IPS-20b (cell line): ENCODE measurements at regions not wholly inside any gene's neighbourhood (a gene's known extent, or its start where the extent isn't known, plus 50 kb on each side); places are given as distances from the start of the nearest gene placed in this dataset.

Experiments used
- H3K27ac ChIP-seq: one replicate; pipeline ENCODE4 v1.5.1; 2013; ENCODE audit warnings: low read length
- H3K27me3 ChIP-seq: 2 replicates; pipeline ENCODE4 v1.6.1; 2013; ENCODE audit warnings: mild to moderate bottlenecking, low read length, inconsistent platforms; ENCODE audit not compliant: insufficient read depth
- H3K36me3 ChIP-seq: 2 replicates; pipeline ENCODE4 v1.6.1; 2013; ENCODE audit warnings: low read depth, mild to moderate bottlenecking, inconsistent platforms, low read length, moderate library complexity; ENCODE audit not compliant: insufficient read depth
- H3K4me1 ChIP-seq: 2 replicates; pipeline ENCODE4 v1.6.1; 2013; ENCODE audit warnings: mild to moderate bottlenecking, control low read depth, inconsistent platforms, low read length, moderate library complexity; ENCODE audit not compliant: insufficient read depth
- H3K4me3 ChIP-seq: 2 replicates; pipeline ENCODE4 v1.5.1; 2013; ENCODE audit warnings: mild to moderate bottlenecking, low read length, inconsistent platforms
- H3K9ac ChIP-seq: 2 replicates; pipeline ENCODE4 v1.6.1; 2013; ENCODE audit warnings: low read depth, mild to moderate bottlenecking, inconsistent platforms, low read length, moderate library complexity
- H3K9me3 ChIP-seq: 2 replicates; pipeline ENCODE4 v1.6.1; 2013; ENCODE audit warnings: mild to moderate bottlenecking, low read depth, low read length, inconsistent platforms; ENCODE audit not compliant: insufficient read depth

GRCh38 chrY:15456491-15456890 lies 932.2 kb downstream of the NLGN4Y start:
- Histone ChIP-seq H3K27me3 (no peaks in the 10 kb centered on the region), H3K4me3 (no peak overlapping the region), H3K9ac (no peak overlapping the region), H3K36me3 (no peaks in the 10 kb centered on the region), H3K9me3 (no peaks in the 10 kb centered on the region), H3K4me1 (no peaks in the 10 kb centered on the region), H3K27ac (no peak overlapping the region)

- Histone ChIP-seq H3K27ac (no peak overlapping the region), H3K9me3 (no peaks in the 10 kb centered on the region), H3K27me3 (no peaks in the 10 kb centered on the region), H3K4me3 (no peak overlapping the region), H3K36me3 (no peaks in the 10 kb centered on the region), H3K9ac (no peak overlapping the region), H3K4me1 (peaks cover 2% of the 10 kb centered on the region; the same call in 1 of the 2 replicates)
Observed at GRCh38 chrY:15457682-15458081, 933.4 kb downstream of the NLGN4Y start.

DNA sequence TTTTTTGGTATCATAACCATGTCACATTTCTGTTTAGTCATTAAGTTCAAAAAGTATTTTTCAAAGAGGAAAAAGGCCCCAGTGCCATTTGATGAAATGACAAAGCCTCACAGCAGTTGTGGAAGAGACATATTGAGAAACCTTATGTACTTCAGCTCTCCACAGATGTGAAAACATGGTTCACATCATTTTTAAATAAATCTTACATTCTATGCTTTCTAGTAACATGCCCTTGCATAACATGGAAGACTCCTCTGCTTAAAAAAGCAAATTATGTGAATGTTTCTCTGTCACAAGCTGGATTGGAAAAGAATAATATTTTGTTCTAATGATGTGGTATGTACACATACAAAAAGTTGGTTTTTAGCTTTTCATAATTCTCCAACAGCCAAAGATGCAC lies 934.1 kb downstream of the NLGN4Y start:
- no peaks in the 10 kb centered on the region for H3K9me3 ChIP-seq
- no peak overlapping the region for H3K9ac ChIP-seq
- peaks cover 2% of the 10 kb centered on the region; the same call in 1 of the 2 replicates for H3K4me1 ChIP-seq
- H3K36me3 ChIP-seq: no peaks in the 10 kb centered on the region
- no peak overlapping the region for H3K4me3 ChIP-seq
- H3K27me3 ChIP-seq: no peaks in the 10 kb centered on the region
- H3K27ac ChIP-seq: no peak overlapping the region

- no peak overlapping the region for H3K4me3 ChIP-seq
- no peaks in the 10 kb centered on the region for H3K36me3 ChIP-seq
- no peaks in the 10 kb centered on the region for H3K27me3 ChIP-seq
Observed at GRCh38 chrY:15465880-15466279, 941.6 kb downstream of the NLGN4Y start.

GRCh38 chrY:15466891-15467290 lies 942.6 kb downstream of the NLGN4Y start:
- peaks cover 2% of the 10 kb centered on the region; the same call in 1 of the 2 replicates for H3K4me1 ChIP-seq
- no peaks in the 10 kb centered on the region for H3K9me3 ChIP-seq
- H3K4me3 ChIP-seq: no peak overlapping the region
- H3K36me3 ChIP-seq: no peaks in the 10 kb centered on the region
- H3K27me3 ChIP-seq: no peaks in the 10 kb centered on the region
- no peak overlapping the region for H3K9ac ChIP-seq
- H3K27ac ChIP-seq: no peak overlapping the region

More at GRCh38 chrY:15465880-15466279, 941.6 kb downstream of the NLGN4Y start:
- Histone ChIP-seq H3K4me1 (peaks cover 2% of the 10 kb centered on the region; the same call in 1 of the 2 replicates), H3K9me3 (no peaks in the 10 kb centered on the region), H3K27ac (no peak overlapping the region), H3K9ac (no peak overlapping the region)

- H3K9me3 ChIP-seq: no peaks in the 10 kb centered on the region
- H3K4me1 ChIP-seq: no peaks in the 10 kb centered on the region; the same call in 1 of the 2 replicates
- no peak overlapping the region for H3K27ac ChIP-seq
- H3K9ac ChIP-seq: no peak overlapping the region
- no peaks in the 10 kb centered on the region for H3K27me3 ChIP-seq
- H3K36me3 ChIP-seq: no peaks in the 10 kb centered on the region
- H3K4me3 ChIP-seq: no peak overlapping the region
Observed at GRCh38 chrY:15468091-15468490, 943.8 kb downstream of the NLGN4Y start.

DNA sequence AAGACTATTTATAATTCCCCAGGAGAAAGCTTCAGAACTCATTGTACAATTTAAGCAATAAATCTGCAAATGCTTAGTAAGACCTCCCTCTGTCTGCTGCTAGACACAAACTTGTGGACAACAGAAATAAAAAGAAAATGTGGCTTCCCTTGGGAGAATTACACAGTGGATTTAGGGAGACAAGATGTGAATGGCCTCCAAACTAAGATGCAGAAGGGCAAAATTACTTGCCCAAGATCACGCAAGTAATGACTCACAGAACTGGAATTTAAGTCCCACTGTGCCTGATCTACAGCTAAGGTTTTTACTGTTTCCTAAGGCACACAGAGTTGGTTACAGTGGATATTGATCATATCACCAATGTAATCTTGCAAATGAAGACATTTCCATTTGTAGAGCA lies 947.0 kb downstream of the NLGN4Y start:
- Histone ChIP-seq H3K27ac (no peak overlapping the region), H3K9ac (no peak overlapping the region), H3K36me3 (no peaks in the 10 kb centered on the region), H3K4me3 (no peak overlapping the region), H3K4me1 (no peaks in the 10 kb centered on the region; the same call in 1 of the 2 replicates), H3K9me3 (no peaks in the 10 kb centered on the region), H3K27me3 (no peaks in the 10 kb centered on the region)

DNA sequence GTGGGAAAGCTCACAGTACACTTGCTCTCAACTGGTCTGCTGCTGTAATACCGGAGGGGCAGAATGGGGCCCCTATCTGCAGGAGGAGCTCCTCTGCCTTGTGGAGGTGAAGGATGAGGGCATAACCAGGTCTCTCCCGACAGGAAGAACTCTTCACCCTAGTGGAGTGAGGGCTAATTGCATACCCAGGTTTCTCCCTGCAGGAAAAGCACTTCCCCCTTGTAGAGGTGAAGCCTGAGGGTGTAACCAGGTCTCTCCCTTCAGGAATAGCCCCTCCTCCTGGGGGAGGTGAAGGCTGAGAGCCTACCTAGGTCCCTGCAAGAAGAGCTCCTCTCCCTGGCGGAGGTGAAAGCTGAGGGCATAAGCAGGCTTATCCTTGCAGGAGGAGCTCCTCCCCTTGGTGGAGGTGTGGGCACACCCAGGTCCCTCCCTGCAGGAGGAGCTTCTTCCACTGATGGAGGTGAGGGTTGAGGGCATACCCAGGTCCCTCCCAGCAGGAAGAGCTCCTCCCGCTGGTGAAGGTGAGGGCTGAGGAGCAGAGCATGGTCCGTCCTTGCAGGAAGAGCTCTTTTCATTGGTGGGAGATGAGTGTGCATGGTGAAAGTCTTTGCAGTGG lies 954.1 kb downstream of the NLGN4Y start:
- no peaks in the 10 kb centered on the region for H3K4me1 ChIP-seq
- no peak overlapping the region for H3K27ac ChIP-seq
- no peak overlapping the region for H3K4me3 ChIP-seq
- no peak overlapping the region for H3K9ac ChIP-seq
- H3K9me3 ChIP-seq: no peaks in the 10 kb centered on the region
- no peaks in the 10 kb centered on the region for H3K36me3 ChIP-seq
- no peaks in the 10 kb centered on the region for H3K27me3 ChIP-seq

- Histone ChIP-seq H3K27ac (no peak overlapping the region), H3K27me3 (no peaks in the 10 kb centered on the region), H3K36me3 (no peaks in the 10 kb centered on the region), H3K4me1 (no peaks in the 10 kb centered on the region), H3K9ac (no peak overlapping the region), H3K4me3 (no peak overlapping the region), H3K9me3 (no peaks in the 10 kb centered on the region)
Observed at GRCh38 chrY:15500536-15500935, 976.2 kb downstream of the NLGN4Y start.

GRCh38 chrY:15501181-15501580 lies 976.9 kb downstream of the NLGN4Y start:
- H3K27me3 ChIP-seq: no peaks in the 10 kb centered on the region
- no peaks in the 10 kb centered on the region for H3K4me1 ChIP-seq
- no peaks in the 10 kb centered on the region for H3K36me3 ChIP-seq
- H3K4me3 ChIP-seq: no peak overlapping the region
- H3K9me3 ChIP-seq: no peaks in the 10 kb centered on the region
- no peak overlapping the region for H3K27ac ChIP-seq
- no peak overlapping the region for H3K9ac ChIP-seq

- no peaks in the 10 kb centered on the region for H3K36me3 ChIP-seq
- no peaks in the 10 kb centered on the region for H3K9me3 ChIP-seq
- H3K4me1 ChIP-seq: peaks cover 18% of the 10 kb centered on the region; the same call in 1 of the 2 replicates
- peak overlapping the region; percentile 72 for H3K27ac ChIP-seq
- no peak overlapping the region; the same call in 1 of the 2 replicates for H3K4me3 ChIP-seq
- peak overlapping the region; percentile 71; the same call in 1 of the 2 replicates for H3K9ac ChIP-seq
- no peaks in the 10 kb centered on the region for H3K27me3 ChIP-seq
Observed at GRCh38 chrY:15510288-15510687, 986.0 kb downstream of the NLGN4Y start.

GRCh38 chrY:15510984-15511650 lies 986.8 kb downstream of the NLGN4Y start:
- Histone ChIP-seq H3K27ac (peak overlapping the region; percentile 72), H3K9me3 (no peaks in the 10 kb centered on the region), H3K4me1 (peaks cover 18% of the 10 kb centered on the region; the same call in 1 of the 2 replicates), H3K27me3 (no peaks in the 10 kb centered on the region), H3K9ac (peak overlapping the region; percentile 71), H3K36me3 (no peaks in the 10 kb centered on the region), H3K4me3 (no peak overlapping the region; the same call in 1 of the 2 replicates)
